ENCODE measurements at regions not wholly inside any gene's neighbourhood (a gene's known extent, or its start where the extent isn't known, plus 50 kb on each side); places are given as distances from the start of the nearest gene placed in this dataset.

DNA sequence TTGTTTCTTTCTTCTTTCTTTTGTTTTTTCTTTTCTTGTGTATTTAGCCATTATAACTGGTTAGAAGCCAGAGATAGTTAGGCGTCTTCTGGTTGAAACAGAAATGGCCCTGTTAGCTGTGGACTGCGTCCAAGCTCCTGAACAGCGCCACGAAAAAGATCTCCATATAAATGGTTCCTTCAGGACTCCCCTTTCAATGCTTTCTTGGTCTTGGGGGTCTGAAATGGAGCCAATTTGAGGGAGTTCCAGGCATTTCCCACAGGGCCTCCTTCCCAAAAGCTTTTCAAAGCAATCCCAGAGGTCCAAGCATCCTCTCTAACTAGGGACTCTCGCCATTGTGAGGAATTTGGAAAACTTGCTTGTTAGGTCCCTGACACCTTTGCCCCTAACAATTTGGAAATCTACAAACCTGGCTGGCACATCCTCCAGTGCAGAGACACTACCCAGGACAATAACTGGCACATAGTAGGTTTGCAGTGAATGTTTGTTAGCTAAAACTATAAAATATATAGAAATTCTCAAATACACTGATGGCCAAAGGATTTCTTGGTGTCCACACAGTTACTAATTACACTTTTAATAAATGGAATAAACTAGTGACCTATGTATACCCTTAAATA, 80.1 kb downstream of the MYCN start:
- DNase-seq, result no peak

DNA sequence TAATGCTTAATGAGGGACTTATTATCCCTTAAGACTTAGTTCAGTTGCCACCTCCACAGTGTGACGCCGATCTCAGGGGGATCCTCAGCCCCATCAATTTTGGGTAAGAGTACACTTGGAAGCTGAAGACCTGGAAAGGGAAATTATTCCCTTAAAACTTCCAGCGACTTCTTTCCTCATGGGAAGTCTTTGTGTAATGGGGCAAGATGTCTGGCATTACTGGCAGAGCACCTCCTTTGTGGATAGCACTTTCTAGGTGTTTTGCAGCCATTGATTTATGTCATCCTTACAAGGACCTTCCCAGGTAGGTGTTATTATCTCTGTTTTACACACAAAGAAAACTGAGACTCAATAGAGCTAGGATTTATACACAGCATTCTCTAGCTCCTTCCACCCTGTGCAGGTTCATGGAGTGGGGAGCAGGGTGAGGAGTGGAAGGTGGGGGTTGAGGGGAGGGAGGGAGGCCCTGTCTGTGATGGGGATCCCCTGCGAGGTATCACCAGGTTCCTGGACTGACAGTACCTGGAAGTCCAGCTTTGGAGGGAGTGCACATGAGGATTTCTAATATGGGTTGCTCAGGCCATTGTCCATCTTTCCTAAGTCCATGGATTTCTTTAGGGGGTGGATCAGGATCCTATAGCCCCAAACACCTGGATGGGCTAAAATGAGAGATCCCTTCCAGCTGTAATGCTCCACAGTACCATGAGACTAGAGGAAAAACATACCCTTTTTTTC, 79.4 kb downstream of the MYCN start:
- DNase-seq, result no peak

GRCh38 chr2:16019060-16019480, 78.7 kb downstream of the MYCN start:
- DNase-seq, result no peak

GRCh38 chr2:16018277-16019059, 78.1 kb downstream of the MYCN start:
- no peak for DNase-seq

DNA sequence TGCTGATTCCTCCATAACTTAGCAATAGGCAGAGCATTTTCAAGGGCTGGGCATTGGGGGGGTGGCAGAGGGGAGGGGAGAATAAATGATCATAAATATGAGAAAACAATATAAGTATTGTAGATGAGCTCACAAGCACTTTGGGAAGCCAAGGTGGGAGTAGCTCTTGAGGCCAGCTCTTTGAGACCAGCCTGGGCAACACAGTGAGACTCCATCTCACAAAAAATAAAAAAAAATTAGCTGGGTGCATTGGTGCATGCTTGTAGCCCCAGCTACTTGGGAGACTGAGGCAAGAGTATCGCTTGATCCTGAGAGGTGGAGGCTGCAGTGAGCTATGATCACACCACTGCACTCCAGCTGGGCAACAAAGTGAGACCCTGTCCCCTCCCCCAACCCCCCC, 75.9 kb downstream of the MYCN start:
- DNase-seq, result no peak

DNA sequence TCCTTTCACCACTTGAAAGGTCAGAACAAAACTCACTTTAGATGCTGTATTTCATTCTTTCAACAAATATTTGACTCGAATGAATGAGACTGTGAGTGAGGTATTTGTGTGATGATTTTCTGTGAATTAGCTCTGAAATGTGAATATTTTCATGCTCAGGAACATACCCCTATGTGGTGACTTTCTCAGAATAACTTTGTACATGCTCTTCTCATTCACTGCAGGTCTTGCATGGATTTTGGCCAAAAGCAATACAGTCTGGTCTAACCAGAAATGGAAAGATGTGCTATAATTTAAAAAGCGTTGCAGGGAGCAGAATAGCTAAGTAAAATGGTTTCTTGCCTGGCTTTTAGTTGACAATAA, 75.5 kb downstream of the MYCN start:
- no peak for DNase-seq

GRCh38 chr2:16015210-16015902, 75.0 kb downstream of the MYCN start:
- no peak for DNase-seq

DNA sequence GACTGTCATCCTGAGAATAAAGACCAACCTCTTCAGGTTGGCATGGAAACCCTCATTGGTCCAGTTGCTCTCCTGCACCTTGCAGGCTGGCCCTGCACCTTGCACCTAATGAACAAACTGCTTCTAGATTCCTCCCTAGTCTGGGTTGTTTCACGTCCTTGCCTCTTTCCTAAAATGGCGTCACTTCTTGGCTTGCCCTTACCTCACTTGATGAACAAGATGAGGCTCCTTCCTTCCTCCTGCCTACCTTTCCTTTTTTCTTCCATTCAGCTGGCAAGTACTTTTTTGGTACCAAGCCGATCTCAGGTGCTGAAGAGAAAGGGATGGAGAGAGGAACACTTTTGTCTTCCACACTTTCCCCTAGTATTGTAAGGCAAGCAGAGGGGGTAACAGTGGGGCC, 74.5 kb downstream of the MYCN start:
- no peak for DNase-seq

DNA sequence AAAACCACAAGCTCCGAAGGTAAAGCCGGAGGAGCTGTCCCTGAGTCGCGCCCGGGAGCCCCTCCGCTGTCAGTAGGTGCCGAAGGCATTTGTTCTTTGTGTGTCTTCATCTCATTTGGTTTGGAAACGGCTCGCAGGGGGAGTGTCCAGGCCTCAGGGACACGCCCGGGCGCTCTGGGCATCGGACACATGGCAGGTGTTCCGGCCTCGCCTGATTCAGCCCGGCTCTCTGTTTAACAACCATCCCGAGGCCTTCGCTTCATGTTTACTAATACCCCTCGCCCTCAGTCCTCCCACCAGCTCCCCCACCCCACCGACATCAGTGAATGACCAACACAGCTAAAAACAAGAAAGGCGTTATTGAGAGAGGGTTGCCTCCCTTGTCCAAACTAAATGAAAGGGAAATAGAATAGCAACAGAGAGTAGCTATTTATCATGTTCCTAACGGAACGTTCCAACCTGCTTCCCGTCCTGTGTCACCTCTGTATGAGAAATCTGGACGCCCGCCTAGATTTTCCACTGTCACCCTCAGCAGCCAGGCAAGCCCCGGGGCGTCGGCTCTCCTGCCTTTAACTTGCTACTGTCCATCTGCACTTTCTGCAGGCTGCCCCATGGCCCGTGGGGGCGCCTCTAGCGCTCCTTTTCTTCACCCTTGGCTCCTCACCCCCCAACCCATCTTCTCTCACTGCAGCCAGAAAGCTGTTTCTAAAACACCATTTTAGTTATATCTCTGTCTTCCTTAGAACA, 73.9 kb downstream of the MYCN start:
- DNase-seq, result no peak

GRCh38 chr2:16013359-16013911, 73.1 kb downstream of the MYCN start:
- no peak for DNase-seq

- DNase-seq, result no peak
These were observed 72.4 kb downstream of the MYCN start for GRCh38 chr2:16012626-16013358.

DNA sequence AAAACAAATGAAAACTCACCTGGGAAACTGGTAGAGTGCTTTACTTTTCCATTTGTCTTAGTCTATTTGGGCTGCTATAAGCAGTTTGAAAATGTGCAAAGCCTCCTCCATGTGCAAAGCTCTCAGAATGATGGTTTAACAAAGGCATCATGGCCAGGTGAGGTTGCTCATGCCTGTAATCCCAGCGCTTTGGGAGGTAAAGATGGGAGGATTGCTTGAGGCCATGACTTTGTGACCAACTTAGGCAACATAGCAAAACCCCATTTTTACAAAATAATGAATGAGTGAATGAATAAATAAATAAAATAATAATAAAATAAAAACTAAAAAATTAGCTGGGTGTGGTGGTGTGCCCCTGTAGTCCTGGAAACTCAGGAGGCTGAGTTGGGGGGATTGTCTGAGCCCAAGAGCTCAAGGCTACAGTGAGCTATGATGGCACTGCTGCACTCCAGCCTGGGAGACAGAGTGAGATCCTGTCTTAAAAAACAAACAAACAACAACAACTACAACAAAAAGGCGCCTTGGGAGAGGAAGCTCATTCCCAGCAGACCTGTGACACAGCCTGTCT, 71.8 kb downstream of the MYCN start:
- DNase-seq, result no peak

DNA sequence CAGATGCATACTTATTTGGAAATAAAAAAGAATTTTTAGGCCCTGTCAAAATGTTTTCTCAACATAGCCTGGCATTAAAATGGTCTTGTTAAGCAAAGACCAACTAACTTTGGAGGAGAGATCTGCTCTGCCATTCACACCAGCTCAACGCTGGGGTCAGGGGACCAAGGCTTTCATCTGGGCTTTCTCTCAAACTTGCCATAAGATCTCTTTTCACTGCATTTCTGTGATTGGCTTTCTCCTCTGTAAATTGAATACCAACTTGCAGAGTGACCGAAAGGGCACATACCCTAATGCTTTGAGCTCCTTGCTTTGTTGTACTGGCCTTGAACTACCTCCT, 71.2 kb downstream of the MYCN start:
- DNase-seq, result no peak

DNA sequence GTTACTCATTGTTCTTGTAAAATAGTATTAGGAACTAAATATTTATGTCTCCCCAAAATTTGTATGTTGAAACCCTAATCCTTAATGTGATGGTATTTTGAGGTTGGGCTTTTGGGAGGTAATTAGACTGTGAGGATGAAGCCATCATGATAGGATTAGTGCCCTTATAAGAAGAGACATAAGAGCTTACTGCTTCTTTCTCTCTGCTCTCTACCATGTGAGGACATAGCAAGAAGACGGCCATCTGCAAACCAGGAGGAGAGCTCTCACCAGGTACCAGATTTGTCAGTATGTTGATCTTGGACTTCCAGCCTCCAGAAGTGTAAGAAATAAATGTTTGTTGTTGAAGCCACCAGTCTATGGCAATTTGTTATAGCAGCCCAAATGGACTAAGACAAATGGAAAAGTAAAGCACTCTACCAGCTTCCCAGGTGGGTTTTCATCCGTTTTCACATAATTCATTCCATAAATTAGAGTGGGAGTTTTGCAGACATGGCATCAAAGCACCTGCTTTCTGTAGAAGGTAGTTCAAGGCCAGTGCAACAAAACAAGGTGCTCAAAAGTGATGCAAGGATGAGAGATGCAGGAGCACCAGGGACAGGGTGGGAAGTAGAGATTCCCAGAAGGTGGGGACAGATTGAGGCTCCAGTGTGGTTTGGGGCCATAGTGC, 70.7 kb downstream of the MYCN start:
- no peak for DNase-seq

- DNase-seq, result no peak
These were observed 69.7 kb downstream of the MYCN start for GRCh38 chr2:16010011-16010410.

GRCh38 chr2:16009560-16009959, 69.2 kb downstream of the MYCN start:
- DNase-seq, result no peak

DNA sequence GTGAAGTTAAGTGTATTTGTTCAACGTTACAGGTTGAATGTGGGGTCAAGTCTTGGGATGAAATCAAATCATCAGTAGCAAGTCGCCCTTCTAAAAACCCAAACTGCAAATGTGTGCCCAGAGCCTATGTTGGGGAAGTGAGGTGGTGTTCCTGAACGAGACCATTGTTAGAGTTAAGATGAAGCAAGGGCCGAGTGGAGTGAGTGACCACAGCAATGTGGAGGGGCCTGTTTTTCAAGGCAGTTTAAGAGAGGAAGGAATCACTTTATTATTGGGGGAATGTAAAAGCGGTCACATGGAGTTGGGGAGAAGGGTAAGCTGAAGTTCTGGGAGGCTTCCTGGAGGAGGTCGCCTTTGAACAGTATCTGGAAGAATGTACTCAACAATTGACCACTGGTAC, 68.5 kb downstream of the MYCN start:
- DNase-seq, result no peak

GRCh38 chr2:16008331-16008850, 68.0 kb downstream of the MYCN start:
- DNase-seq, result no peak

DNA sequence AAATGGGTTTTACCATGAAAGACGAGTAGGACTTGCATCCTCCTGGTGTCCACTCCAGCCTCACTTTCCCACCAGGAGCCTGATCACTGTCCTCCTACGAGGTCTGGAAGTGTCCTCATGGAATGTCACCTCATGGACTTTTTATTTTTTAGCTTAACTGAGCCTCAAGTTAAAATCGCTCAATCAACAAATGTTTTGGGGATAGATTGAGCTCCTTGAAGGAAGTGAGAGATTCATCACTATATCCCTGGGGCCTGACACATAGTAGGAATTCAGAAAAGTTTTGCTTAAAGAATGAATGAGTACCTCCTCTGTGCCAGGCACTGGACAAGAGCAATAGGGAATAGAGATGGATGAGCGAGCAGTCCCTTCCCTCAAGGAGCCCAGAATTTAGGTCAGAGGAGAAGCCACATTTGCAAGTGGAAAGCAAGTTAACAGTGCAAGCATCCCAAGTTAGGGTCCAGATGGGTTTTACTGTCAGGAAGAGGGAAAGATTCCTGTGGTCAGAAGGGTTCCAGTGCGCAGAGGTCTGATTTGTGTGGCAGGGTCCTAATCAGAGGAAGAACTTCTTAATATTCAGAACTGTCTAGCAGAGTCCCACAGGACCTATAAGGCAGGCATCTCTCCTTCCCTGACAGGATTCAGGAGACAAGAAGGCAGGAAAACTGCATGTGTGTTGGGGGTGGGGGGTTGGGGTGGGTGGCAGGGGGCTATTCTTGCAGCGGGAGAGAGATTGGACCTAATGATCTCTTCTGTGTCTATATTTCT, 67.0 kb downstream of the MYCN start:
- DNase-seq, result no peak

Data from NCI-H187 treated with DMSO at 0.1 percent for 48 hours (cell line).